ENCODE measurements at regions not wholly inside any gene's neighbourhood (a gene's known extent, or its start where the extent isn't known, plus 50 kb on each side); places are given as distances from the start of the nearest gene placed in this dataset.

GRCh38 chr7:31437250-31437865 lies 76.5 kb upstream of the ITPRID1 start:
- no peak overlapping the region for H3K9ac ChIP-seq
- H3K9me3 ChIP-seq (ENCODE audit: low read depth): no peaks in the 10 kb centered on the region
- H3K36me3 ChIP-seq (ENCODE audit: low read depth): no peaks in the 10 kb centered on the region
- no peaks in the 10 kb centered on the region for H3K9me2 ChIP-seq (ENCODE audit: insufficient read depth)
- H3K4me3 ChIP-seq: no peak overlapping the region
- no peaks in the 10 kb centered on the region for H3K4me1 ChIP-seq (ENCODE audit: insufficient read depth)
- no peak for TF ChIP-seq EZH2phosphoT487 (IDR thresholded peaks at IDR 0.05; ENCODE audit: insufficient read depth, low read depth)
- no peak for TF ChIP-seq EZH2 (IDR thresholded peaks at IDR 0.05; ENCODE audit: insufficient read depth, poor library complexity, severe bottlenecking)
- H2AFZ ChIP-seq: no peak overlapping the region
- H3F3A ChIP-seq (ENCODE audit: insufficient read depth): no peaks in the 10 kb centered on the region
- H3K79me2 ChIP-seq (ENCODE audit: insufficient read depth): no peaks in the 10 kb centered on the region
- DNase-seq: no peak
- no peak overlapping the region for H3K27ac ChIP-seq
- H3K4me2 ChIP-seq (ENCODE audit: unreplicated experiment): no peak overlapping the region
- 12 to 19% methylated on average over 4 of the region's 4 CpGs for WGBS, 2 experiments (ENCODE audit: low coverage in 1 of 2, low lambda C conversion rate in 2 of 2, missing lambda C conversion rate in 2 of 2)
- peaks cover 19% of the 10 kb centered on the region for H3K27me3 ChIP-seq (replicated peaks; ENCODE audit: insufficient read depth)
- in situ Hi-C loops (cut with MboI): loop anchor here (10.0 kb wide), 2 partner anchors 297 to 777 kb away; no protein-coding TSS in a partner anchor
- no peaks in the 10 kb centered on the region for H4K20me1 ChIP-seq (ENCODE audit: insufficient read depth)

GRCh38 chr7:31439165-31439564 lies 74.7 kb upstream of the ITPRID1 start:
- WGBS, 2 experiments (ENCODE audit: low coverage in 1 of 2, low lambda C conversion rate in 2 of 2, missing lambda C conversion rate in 2 of 2): 16 to 25% methylated on average over 3 of the region's 3 CpGs
- no peak for DNase-seq
- Histone ChIP-seq H3K9me2 (ENCODE audit: insufficient read depth) (no peaks in the 10 kb centered on the region), H3K4me1 (ENCODE audit: insufficient read depth) (no peaks in the 10 kb centered on the region), H3K36me3 (ENCODE audit: low read depth) (no peaks in the 10 kb centered on the region), H3K27ac (no peak overlapping the region), H3K4me2 (ENCODE audit: unreplicated experiment) (no peak overlapping the region), H2AFZ (no peak overlapping the region), H3K9ac (no peak overlapping the region), H3F3A (ENCODE audit: insufficient read depth) (no peaks in the 10 kb centered on the region), H4K20me1 (ENCODE audit: insufficient read depth) (no peaks in the 10 kb centered on the region), H3K79me2 (ENCODE audit: insufficient read depth) (no peaks in the 10 kb centered on the region), H3K4me3 (no peak overlapping the region), H3K9me3 (ENCODE audit: low read depth) (no peaks in the 10 kb centered on the region), H3K27me3 (replicated peaks; ENCODE audit: insufficient read depth) (peaks cover 25% of the 10 kb centered on the region)
- TF ChIP-seq EZH2phosphoT487 (IDR thresholded peaks at IDR 0.05; ENCODE audit: insufficient read depth, low read depth): no peak
- no peak for TF ChIP-seq EZH2 (IDR thresholded peaks at IDR 0.05; ENCODE audit: insufficient read depth, poor library complexity, severe bottlenecking)
- in situ Hi-C loops (cut with MboI): loop anchor here (10.0 kb wide), 2 partner anchors 296 to 776 kb away; no protein-coding TSS in a partner anchor

GRCh38 chr7:31440511-31440910 lies 73.4 kb upstream of the ITPRID1 start:
- no peak overlapping the region for H3K4me2 ChIP-seq (ENCODE audit: unreplicated experiment)
- no peaks in the 10 kb centered on the region for H3K4me1 ChIP-seq (ENCODE audit: insufficient read depth)
- H3K36me3 ChIP-seq (ENCODE audit: low read depth): no peaks in the 10 kb centered on the region
- H3K27ac ChIP-seq: no peak overlapping the region
- no peaks in the 10 kb centered on the region for H3K79me2 ChIP-seq (ENCODE audit: insufficient read depth)
- TF ChIP-seq EZH2phosphoT487 (IDR thresholded peaks at IDR 0.05; ENCODE audit: insufficient read depth, low read depth) (no peak), EZH2 (IDR thresholded peaks at IDR 0.05; ENCODE audit: insufficient read depth, poor library complexity, severe bottlenecking) (no peak)
- no peaks in the 10 kb centered on the region for H3K9me3 ChIP-seq (ENCODE audit: low read depth)
- H3K4me3 ChIP-seq: no peak overlapping the region
- no peak overlapping the region for H2AFZ ChIP-seq
- in situ Hi-C loops (cut with MboI): no loop called here
- H3K9ac ChIP-seq: no peak overlapping the region
- no peak for DNase-seq
- no peaks in the 10 kb centered on the region for H3K9me2 ChIP-seq (ENCODE audit: insufficient read depth)
- H3K27me3 ChIP-seq (replicated peaks; ENCODE audit: insufficient read depth): peaks cover 25% of the 10 kb centered on the region
- H4K20me1 ChIP-seq (ENCODE audit: insufficient read depth): no peaks in the 10 kb centered on the region
- H3F3A ChIP-seq (ENCODE audit: insufficient read depth): no peaks in the 10 kb centered on the region
- 8 to 11% methylated on average over 3 of the region's 3 CpGs for WGBS, 2 experiments (ENCODE audit: low coverage in 1 of 2, low lambda C conversion rate in 2 of 2, missing lambda C conversion rate in 2 of 2)

GRCh38 chr7:31442626-31443025 lies 71.3 kb upstream of the ITPRID1 start:
- Histone ChIP-seq H3K9ac (no peak overlapping the region), H4K20me1 (ENCODE audit: insufficient read depth) (no peaks in the 10 kb centered on the region), H3K9me2 (ENCODE audit: insufficient read depth) (no peaks in the 10 kb centered on the region), H3K36me3 (ENCODE audit: low read depth) (no peaks in the 10 kb centered on the region), H3F3A (ENCODE audit: insufficient read depth) (no peaks in the 10 kb centered on the region), H3K27ac (no peak overlapping the region), H3K9me3 (ENCODE audit: low read depth) (no peaks in the 10 kb centered on the region), H3K27me3 (replicated peaks; ENCODE audit: insufficient read depth) (peaks cover 25% of the 10 kb centered on the region), H3K4me2 (ENCODE audit: unreplicated experiment) (no peak overlapping the region), H3K79me2 (ENCODE audit: insufficient read depth) (no peaks in the 10 kb centered on the region), H3K4me1 (ENCODE audit: insufficient read depth) (no peaks in the 10 kb centered on the region), H2AFZ (no peak overlapping the region), H3K4me3 (no peak overlapping the region)
- DNase-seq: no peak
- in situ Hi-C loops (cut with MboI): no loop called here
- WGBS, 2 experiments (ENCODE audit: low coverage in 1 of 2, low lambda C conversion rate in 2 of 2, missing lambda C conversion rate in 2 of 2): 25 to 29% methylated on average over 4 of the region's 4 CpGs
- no peak for TF ChIP-seq EZH2 (IDR thresholded peaks at IDR 0.05; ENCODE audit: insufficient read depth, poor library complexity, severe bottlenecking)
- TF ChIP-seq EZH2phosphoT487 (IDR thresholded peaks at IDR 0.05; ENCODE audit: insufficient read depth, low read depth): no peak

Measured in GM23248 (cell line).